ENCODE measurements at regions not wholly inside any gene's neighbourhood (a gene's known extent, or its start where the extent isn't known, plus 50 kb on each side); places are given as distances from the start of the nearest gene placed in this dataset.

DNA sequence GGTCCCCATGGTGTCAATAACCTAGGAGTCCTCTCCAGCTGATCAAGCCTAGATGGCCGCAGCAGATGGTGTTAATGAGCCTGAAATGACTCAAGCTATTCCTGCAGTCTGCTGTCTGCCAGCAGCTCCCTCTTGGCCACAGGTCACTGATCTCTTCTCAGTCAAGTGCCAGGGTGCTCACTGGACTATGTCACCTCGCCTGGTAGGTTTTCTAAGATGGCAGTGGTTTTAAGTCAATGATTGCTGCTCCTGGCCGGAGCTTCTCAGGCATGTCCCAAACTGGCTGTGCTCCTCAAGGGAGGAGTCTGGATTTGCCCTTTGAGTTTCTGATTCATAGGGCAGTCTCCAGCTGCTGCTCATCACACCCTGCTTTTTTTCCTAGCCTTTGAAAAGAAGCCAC lies 58.6 kb upstream of the SHISA6 start:
- no peak overlapping the region for H3K9ac ChIP-seq
- H4K20me1 ChIP-seq (ENCODE audit: insufficient read depth), result no peaks in the 10 kb centered on the region
- no peaks in the 10 kb centered on the region for H3K9me2 ChIP-seq (ENCODE audit: insufficient read depth)
- WGBS, 2 experiments (ENCODE audit: low coverage in 1 of 2, low lambda C conversion rate in 2 of 2, missing lambda C conversion rate in 2 of 2), result 0% methylated on average over 3 of the region's 3 CpGs
- H3K27me3 ChIP-seq (replicated peaks; ENCODE audit: insufficient read depth), result no peaks in the 10 kb centered on the region
- in situ Hi-C loops (cut with MboI), result no loop called here
- H3F3A ChIP-seq (ENCODE audit: insufficient read depth), result no peaks in the 10 kb centered on the region
- H3K4me1 ChIP-seq (ENCODE audit: insufficient read depth), result no peaks in the 10 kb centered on the region
- no peak for DNase-seq
- no peaks in the 10 kb centered on the region for H3K79me2 ChIP-seq (ENCODE audit: insufficient read depth)
- no peak overlapping the region for H3K27ac ChIP-seq
- H3K4me3 ChIP-seq, result no peak overlapping the region
- no peaks in the 10 kb centered on the region for H3K36me3 ChIP-seq (ENCODE audit: low read depth)
- no peak overlapping the region for H2AFZ ChIP-seq
- no peak for TF ChIP-seq EZH2 (IDR thresholded peaks at IDR 0.05; ENCODE audit: insufficient read depth, poor library complexity, severe bottlenecking)
- no peak for TF ChIP-seq EZH2phosphoT487 (IDR thresholded peaks at IDR 0.05; ENCODE audit: insufficient read depth, low read depth)
- no peak overlapping the region for H3K4me2 ChIP-seq (ENCODE audit: unreplicated experiment)
- no peaks in the 10 kb centered on the region for H3K9me3 ChIP-seq (ENCODE audit: low read depth)

DNA sequence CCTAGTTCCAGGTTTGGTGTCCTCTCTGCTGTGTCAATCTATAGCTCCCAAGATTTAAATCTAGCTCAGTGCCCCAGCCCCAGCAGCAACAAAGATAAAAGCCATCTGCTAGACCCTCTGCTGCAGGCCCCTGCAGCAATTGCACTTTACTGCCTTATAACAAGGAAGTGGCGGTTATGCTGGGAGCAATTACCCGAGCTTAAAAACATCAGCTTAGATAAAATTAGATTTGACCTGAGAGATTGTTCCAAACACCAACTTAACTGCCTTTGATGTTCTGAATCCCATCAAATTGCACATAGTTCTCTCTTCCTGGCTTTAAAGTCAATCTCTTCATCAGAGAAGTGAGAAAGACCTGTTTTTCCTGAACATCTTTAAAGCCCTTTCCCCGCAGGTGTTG lies 62.4 kb upstream of the SHISA6 start:
- TF ChIP-seq EZH2phosphoT487 (IDR thresholded peaks at IDR 0.05; ENCODE audit: insufficient read depth, low read depth) (no peak), EZH2 (IDR thresholded peaks at IDR 0.05; ENCODE audit: insufficient read depth, poor library complexity, severe bottlenecking) (no peak)
- no peaks in the 10 kb centered on the region for H3K79me2 ChIP-seq (ENCODE audit: insufficient read depth)
- no peaks in the 10 kb centered on the region for H3K27me3 ChIP-seq (replicated peaks; ENCODE audit: insufficient read depth)
- H3K4me2 ChIP-seq (ENCODE audit: unreplicated experiment), result no peak overlapping the region
- no peaks in the 10 kb centered on the region for H3F3A ChIP-seq (ENCODE audit: insufficient read depth)
- 23 to 29% methylated on average over 3 of the region's 3 CpGs for WGBS, 2 experiments (ENCODE audit: low coverage in 1 of 2, low lambda C conversion rate in 2 of 2, missing lambda C conversion rate in 2 of 2)
- H4K20me1 ChIP-seq (ENCODE audit: insufficient read depth), result no peaks in the 10 kb centered on the region
- no peak overlapping the region for H3K9ac ChIP-seq
- no peak overlapping the region for H3K27ac ChIP-seq
- H3K36me3 ChIP-seq (ENCODE audit: low read depth), result no peaks in the 10 kb centered on the region
- in situ Hi-C loops (cut with MboI), result no loop called here
- no peaks in the 10 kb centered on the region for H3K9me3 ChIP-seq (ENCODE audit: low read depth)
- H3K9me2 ChIP-seq (ENCODE audit: insufficient read depth), result no peaks in the 10 kb centered on the region
- H3K4me1 ChIP-seq (ENCODE audit: insufficient read depth), result no peaks in the 10 kb centered on the region
- H2AFZ ChIP-seq, result no peak overlapping the region
- no peak overlapping the region for H3K4me3 ChIP-seq
- DNase-seq, result no peak

DNA sequence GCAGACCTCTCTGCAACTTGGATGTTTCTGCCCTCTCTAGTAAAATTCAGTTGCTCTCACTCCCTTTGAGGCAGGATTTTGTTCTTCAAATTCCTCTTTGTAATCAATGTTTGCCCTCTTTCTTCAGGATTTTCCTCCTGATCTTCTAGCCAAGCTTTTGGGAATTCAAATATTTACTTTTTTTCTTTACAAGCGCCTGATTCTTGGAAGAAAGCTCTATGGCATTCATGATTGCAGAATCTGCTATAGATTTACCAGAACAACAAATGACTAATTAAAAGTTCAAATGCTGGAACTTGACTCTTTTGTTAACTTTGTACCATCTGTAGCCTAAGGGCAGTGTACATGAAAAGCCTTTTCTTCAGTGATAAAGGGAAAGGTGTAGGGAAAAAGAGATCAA lies 63.7 kb upstream of the SHISA6 start:
- no peak overlapping the region for H3K4me2 ChIP-seq (ENCODE audit: unreplicated experiment)
- H3K4me1 ChIP-seq (ENCODE audit: insufficient read depth), result no peaks in the 10 kb centered on the region
- H3K4me3 ChIP-seq, result no peak overlapping the region
- no peak overlapping the region for H2AFZ ChIP-seq
- no peaks in the 10 kb centered on the region for H3K36me3 ChIP-seq (ENCODE audit: low read depth)
- H4K20me1 ChIP-seq (ENCODE audit: insufficient read depth), result no peaks in the 10 kb centered on the region
- TF ChIP-seq EZH2phosphoT487 (IDR thresholded peaks at IDR 0.05; ENCODE audit: insufficient read depth, low read depth), result no peak
- no peak for TF ChIP-seq EZH2 (IDR thresholded peaks at IDR 0.05; ENCODE audit: insufficient read depth, poor library complexity, severe bottlenecking)
- no peaks in the 10 kb centered on the region for H3K79me2 ChIP-seq (ENCODE audit: insufficient read depth)
- H3K9ac ChIP-seq, result no peak overlapping the region
- 2 to 4% methylated on average over 1 of the region's 1 CpG for WGBS, 2 experiments (ENCODE audit: low coverage in 1 of 2, low lambda C conversion rate in 2 of 2, missing lambda C conversion rate in 2 of 2)
- no peaks in the 10 kb centered on the region for H3K9me2 ChIP-seq (ENCODE audit: insufficient read depth)
- H3K9me3 ChIP-seq (ENCODE audit: low read depth), result no peaks in the 10 kb centered on the region
- no peak overlapping the region for H3K27ac ChIP-seq
- H3K27me3 ChIP-seq (replicated peaks; ENCODE audit: insufficient read depth), result no peaks in the 10 kb centered on the region
- DNase-seq, result no peak
- in situ Hi-C loops (cut with MboI), result no loop called here
- no peaks in the 10 kb centered on the region for H3F3A ChIP-seq (ENCODE audit: insufficient read depth)

DNA sequence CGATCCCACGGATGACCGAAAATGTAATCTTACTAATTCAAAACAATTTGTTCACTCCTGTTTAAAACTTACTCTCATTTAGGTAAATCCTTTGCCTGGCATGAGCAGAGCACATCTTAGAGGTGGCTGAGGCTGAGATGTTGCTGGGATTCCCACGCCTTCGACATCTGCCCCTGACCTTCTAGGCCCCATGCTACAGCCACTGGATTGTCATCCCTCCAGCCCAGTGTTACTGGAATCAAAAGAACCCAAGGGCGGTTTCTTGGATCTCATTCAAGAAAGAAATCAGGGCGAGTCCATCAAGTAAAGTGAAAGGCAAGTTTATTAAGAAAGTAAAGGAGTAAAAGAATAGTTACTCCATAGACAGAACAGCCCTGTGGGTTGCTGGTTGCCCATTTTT lies 64.5 kb upstream of the SHISA6 start:
- Histone ChIP-seq H3K4me3 (no peak overlapping the region), H3K27me3 (replicated peaks; ENCODE audit: insufficient read depth) (no peaks in the 10 kb centered on the region), H3K9me2 (ENCODE audit: insufficient read depth) (no peaks in the 10 kb centered on the region), H3K4me1 (ENCODE audit: insufficient read depth) (no peaks in the 10 kb centered on the region), H3K9ac (no peak overlapping the region), H3K27ac (no peak overlapping the region), H3K79me2 (ENCODE audit: insufficient read depth) (no peaks in the 10 kb centered on the region), H3K4me2 (ENCODE audit: unreplicated experiment) (no peak overlapping the region), H3K9me3 (ENCODE audit: low read depth) (no peaks in the 10 kb centered on the region), H3F3A (ENCODE audit: insufficient read depth) (no peaks in the 10 kb centered on the region), H3K36me3 (ENCODE audit: low read depth) (no peaks in the 10 kb centered on the region), H2AFZ (no peak overlapping the region), H4K20me1 (ENCODE audit: insufficient read depth) (no peaks in the 10 kb centered on the region)
- in situ Hi-C loops (cut with MboI), result no loop called here
- TF ChIP-seq EZH2 (IDR thresholded peaks at IDR 0.05; ENCODE audit: insufficient read depth, poor library complexity, severe bottlenecking) (no peak), EZH2phosphoT487 (IDR thresholded peaks at IDR 0.05; ENCODE audit: insufficient read depth, low read depth) (no peak)
- WGBS, 2 experiments (ENCODE audit: low coverage in 1 of 2, low lambda C conversion rate in 2 of 2, missing lambda C conversion rate in 2 of 2), result 12 to 13% methylated on average over 7 of the region's 7 CpGs
- no peak for DNase-seq

DNA sequence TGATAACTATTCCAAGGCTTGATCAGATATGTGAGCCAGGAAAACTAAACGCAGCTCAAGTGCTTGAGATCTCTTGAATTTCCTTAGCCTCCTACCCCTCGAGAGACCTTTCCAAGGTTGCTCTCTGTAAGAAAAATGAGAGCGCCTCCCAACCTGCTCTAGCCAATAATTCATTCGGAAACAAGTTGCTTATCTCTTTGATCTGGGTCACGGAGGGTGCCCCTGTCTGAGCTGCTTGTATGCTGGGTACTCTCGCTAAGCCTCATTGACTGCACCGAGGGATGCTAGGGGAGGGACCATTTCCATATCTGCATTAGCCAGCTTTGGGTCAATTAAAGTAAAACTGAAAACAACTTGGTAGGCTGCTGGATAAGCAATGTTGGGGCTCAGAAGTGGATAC lies 70.1 kb upstream of the SHISA6 start:
- Histone ChIP-seq H3K27me3 (replicated peaks; ENCODE audit: insufficient read depth) (no peaks in the 10 kb centered on the region), H3K27ac (no peak overlapping the region), H3K9ac (no peak overlapping the region), H3F3A (ENCODE audit: insufficient read depth) (no peaks in the 10 kb centered on the region), H3K79me2 (ENCODE audit: insufficient read depth) (no peaks in the 10 kb centered on the region), H3K9me3 (ENCODE audit: low read depth) (no peaks in the 10 kb centered on the region), H3K4me1 (ENCODE audit: insufficient read depth) (no peaks in the 10 kb centered on the region), H3K36me3 (ENCODE audit: low read depth) (no peaks in the 10 kb centered on the region), H4K20me1 (ENCODE audit: insufficient read depth) (no peaks in the 10 kb centered on the region), H2AFZ (no peak overlapping the region), H3K4me2 (ENCODE audit: unreplicated experiment) (no peak overlapping the region), H3K9me2 (ENCODE audit: insufficient read depth) (no peaks in the 10 kb centered on the region), H3K4me3 (no peak overlapping the region)
- 44 to 45% methylated on average over 7 of the region's 7 CpGs for WGBS, 2 experiments (ENCODE audit: low coverage in 1 of 2, low lambda C conversion rate in 2 of 2, missing lambda C conversion rate in 2 of 2)
- TF ChIP-seq EZH2 (IDR thresholded peaks at IDR 0.05; ENCODE audit: insufficient read depth, poor library complexity, severe bottlenecking), result no peak
- TF ChIP-seq EZH2phosphoT487 (IDR thresholded peaks at IDR 0.05; ENCODE audit: insufficient read depth, low read depth), result no peak
- no peak for DNase-seq
- in situ Hi-C loops (cut with MboI), result no loop called here

Measured in GM23248 (cell line).